Progenitor cell of endocrine pancreas (in vitro differentiated cells): ENCODE measurements at regions not wholly inside any gene's neighbourhood (a gene's known extent, or its start where the extent isn't known, plus 50 kb on each side); places are given as distances from the start of the nearest gene placed in this dataset.
"Not testable (repeated sequence)": the region's sequence is repeated elsewhere in the genome, so short reads cannot be mapped to it uniquely, and the experiment has no call there.

Experiments used
- DNase-seq: peaks from one replicate; pipeline ENCODE4 v3.0.0; 2021; ENCODE audit warnings: low spot score; ENCODE audit not compliant: unreplicated experiment
- H3K27ac Mint-ChIP-seq: 2 replicates; pipeline ENCODE4 v1.8.0; 2021; ENCODE audit warnings: mild to moderate bottlenecking, moderate library complexity, mixed read lengths
- H3K27me3 Mint-ChIP-seq: 2 replicates; pipeline ENCODE4 v1.8.0; 2021; ENCODE audit warnings: mixed read lengths
- H3K36me3 Mint-ChIP-seq: 2 replicates; pipeline ENCODE4 v1.8.0; 2022; ENCODE audit warnings: mixed read lengths; ENCODE audit not compliant: insufficient read depth
- H3K4me1 Mint-ChIP-seq: 2 replicates; pipeline ENCODE4 v1.8.0; 2021; ENCODE audit warnings: low read depth, mixed read lengths
- H3K4me3 Mint-ChIP-seq: 2 replicates; pipeline ENCODE4 v1.8.0; 2021; ENCODE audit warnings: low read depth, mild to moderate bottlenecking, moderate library complexity, mixed read lengths
- H3K9me3 Mint-ChIP-seq: 2 replicates; pipeline ENCODE4 v1.8.0; 2021; ENCODE audit warnings: low read depth, mixed read lengths
- TF ChIP-seq, protein P1 (sequence below): fragments of 200-600 bp; sonication (generic); IDR thresholded peaks from one replicate; pipeline ENCODE4 v1.5.0; 2021; ENCODE audit warnings: antibody characterized with exemption, mild to moderate bottlenecking; ENCODE audit not compliant: unreplicated experiment

DNA sequence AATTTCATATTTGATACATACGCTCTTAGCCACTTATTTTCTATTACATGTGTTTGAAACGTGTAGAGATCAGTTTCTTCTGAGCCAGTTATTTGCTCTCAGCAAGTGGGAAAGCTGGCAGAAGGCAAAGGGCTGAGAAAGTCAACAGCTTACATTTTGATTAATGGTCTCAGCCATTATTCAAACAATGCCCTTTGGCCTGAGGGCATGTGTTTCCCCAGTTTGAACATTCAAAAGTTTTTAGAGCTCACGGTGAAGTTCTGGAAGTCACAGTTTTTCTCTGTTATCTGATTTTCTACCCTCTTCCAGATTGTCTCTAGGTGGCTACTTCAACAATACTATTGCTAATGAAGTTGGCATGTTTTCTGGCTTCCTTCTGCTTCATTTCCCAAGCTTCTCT is 591.8 kb upstream of the CPEB2 start:
- H3K4me3 Mint-ChIP-seq = no peak overlapping the region
- TF ChIP-seq, protein P1, sequence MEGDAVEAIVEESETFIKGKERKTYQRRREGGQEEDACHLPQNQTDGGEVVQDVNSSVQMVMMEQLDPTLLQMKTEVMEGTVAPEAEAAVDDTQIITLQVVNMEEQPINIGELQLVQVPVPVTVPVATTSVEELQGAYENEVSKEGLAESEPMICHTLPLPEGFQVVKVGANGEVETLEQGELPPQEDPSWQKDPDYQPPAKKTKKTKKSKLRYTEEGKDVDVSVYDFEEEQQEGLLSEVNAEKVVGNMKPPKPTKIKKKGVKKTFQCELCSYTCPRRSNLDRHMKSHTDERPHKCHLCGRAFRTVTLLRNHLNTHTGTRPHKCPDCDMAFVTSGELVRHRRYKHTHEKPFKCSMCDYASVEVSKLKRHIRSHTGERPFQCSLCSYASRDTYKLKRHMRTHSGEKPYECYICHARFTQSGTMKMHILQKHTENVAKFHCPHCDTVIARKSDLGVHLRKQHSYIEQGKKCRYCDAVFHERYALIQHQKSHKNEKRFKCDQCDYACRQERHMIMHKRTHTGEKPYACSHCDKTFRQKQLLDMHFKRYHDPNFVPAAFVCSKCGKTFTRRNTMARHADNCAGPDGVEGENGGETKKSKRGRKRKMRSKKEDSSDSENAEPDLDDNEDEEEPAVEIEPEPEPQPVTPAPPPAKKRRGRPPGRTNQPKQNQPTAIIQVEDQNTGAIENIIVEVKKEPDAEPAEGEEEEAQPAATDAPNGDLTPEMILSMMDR = no peak
- no peak for DNase-seq
- H3K36me3 Mint-ChIP-seq = no peaks in the 10 kb centered on the region
- H3K4me1 Mint-ChIP-seq = peaks cover 17% of the 10 kb centered on the region
- no peak overlapping the region for H3K27ac Mint-ChIP-seq
- no peaks in the 10 kb centered on the region for H3K27me3 Mint-ChIP-seq
- H3K9me3 Mint-ChIP-seq = no peaks in the 10 kb centered on the region

DNA sequence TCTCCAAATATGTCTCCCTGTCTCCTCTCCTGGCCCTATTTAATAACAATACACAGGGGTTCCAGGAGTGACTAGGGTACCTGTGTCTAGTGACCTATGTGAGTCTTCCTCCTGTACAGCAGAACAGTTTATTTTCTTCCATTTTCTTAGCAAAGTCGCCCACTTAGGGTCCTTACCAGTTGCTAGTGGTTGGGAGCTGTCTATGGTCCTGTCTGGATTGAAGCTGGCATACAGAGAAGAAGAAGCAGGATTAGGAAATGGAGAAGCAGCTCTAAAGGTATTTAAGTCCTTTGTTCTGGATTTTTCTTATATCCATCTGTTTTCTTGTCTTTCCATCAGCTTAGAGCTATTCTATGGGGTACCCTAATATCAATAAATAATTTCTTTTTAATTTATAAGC is 587.1 kb upstream of the CPEB2 start:
- Mint-ChIP-seq H3K36me3 (no peaks in the 10 kb centered on the region), H3K27me3 (no peaks in the 10 kb centered on the region), H3K4me1 (peaks cover 11% of the 10 kb centered on the region), H3K27ac (no peak overlapping the region), H3K9me3 (no peaks in the 10 kb centered on the region), H3K4me3 (no peak overlapping the region)
- DNase-seq = peak; percentile 27
- TF ChIP-seq, protein P1 = no peak

DNA sequence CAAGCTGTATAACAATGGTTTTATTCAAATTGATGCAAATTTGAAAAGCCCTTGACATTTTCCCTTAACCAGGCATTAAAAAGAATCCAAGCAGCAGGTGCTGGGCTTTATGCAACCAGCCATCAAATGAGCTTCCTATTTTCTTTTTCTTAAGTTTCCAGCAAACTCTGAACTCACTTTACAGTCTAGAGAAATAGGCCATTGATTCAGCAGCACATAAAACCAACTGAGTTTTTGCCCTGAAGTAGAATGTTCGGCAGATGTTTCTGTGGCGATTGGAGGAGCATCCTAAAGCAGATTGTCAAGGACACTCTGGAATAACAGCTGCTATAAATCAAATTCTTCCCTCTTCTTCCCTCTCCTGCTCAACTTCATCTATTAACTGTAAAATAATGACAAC is 582.8 kb upstream of the CPEB2 start:
- no peak overlapping the region for H3K4me3 Mint-ChIP-seq

DNA sequence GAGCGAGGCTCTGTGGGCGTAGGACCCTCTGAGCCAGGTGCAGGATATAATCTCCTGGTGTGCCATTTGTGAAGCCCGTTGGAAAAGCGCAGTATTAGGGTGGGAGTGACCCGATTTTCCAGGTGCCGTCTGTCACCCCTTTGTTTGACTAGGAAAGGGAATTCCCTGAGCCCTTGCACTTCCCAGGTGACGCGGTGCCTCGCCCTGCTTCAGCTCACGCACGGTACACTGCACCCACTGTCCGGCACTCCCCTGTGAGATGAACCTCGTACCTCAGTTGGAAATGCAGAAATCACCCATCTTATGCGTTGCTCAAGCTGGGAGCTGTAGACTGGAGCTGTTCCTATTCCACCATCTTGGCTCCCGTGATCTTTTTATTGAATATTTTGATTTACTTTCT is 576.0 kb upstream of the CPEB2 start:
- not testable (repeated sequence) for H3K4me1 Mint-ChIP-seq, H3K36me3 Mint-ChIP-seq, H3K27me3 Mint-ChIP-seq, DNase-seq, H3K27ac Mint-ChIP-seq, H3K4me3 Mint-ChIP-seq
- peaks cover 18% of the 10 kb centered on the region for H3K9me3 Mint-ChIP-seq

More for the DNA sequence above, 582.8 kb upstream of the CPEB2 start:
- Mint-ChIP-seq H3K4me1 (no peaks in the 10 kb centered on the region), H3K27ac (no peak overlapping the region), H3K9me3 (peaks cover 6% of the 10 kb centered on the region), H3K27me3 (no peaks in the 10 kb centered on the region), H3K36me3 (no peaks in the 10 kb centered on the region)
- no peak for DNase-seq
- TF ChIP-seq, protein P1 = no peak

DNA sequence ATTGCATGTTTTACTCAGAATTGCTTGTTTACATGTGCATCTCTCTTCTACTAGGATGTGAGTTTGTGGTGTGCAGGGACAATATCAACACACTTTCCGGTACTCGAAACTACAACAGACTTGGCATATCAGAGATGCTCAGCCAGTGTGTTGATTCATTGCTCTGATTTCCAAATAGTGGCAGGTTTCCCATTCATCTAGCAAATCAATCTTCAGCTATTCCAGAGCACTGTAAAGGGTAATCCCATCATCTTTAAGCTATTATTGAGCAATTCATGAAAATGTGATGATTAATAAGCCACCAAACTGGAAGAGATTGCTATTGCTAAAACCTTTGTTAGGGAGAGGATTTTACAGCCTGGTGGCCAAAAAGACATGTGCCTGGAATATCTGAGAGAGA is 574.2 kb upstream of the CPEB2 start:
- Mint-ChIP-seq H3K9me3 (peaks cover 11% of the 10 kb centered on the region), H3K27ac (no peak overlapping the region), H3K4me3 (no peak overlapping the region), H3K4me1 (no peaks in the 10 kb centered on the region), H3K27me3 (no peaks in the 10 kb centered on the region), H3K36me3 (peaks cover 2% of the 10 kb centered on the region)
- no peak for DNase-seq
- TF ChIP-seq, protein P1 = no peak

DNA sequence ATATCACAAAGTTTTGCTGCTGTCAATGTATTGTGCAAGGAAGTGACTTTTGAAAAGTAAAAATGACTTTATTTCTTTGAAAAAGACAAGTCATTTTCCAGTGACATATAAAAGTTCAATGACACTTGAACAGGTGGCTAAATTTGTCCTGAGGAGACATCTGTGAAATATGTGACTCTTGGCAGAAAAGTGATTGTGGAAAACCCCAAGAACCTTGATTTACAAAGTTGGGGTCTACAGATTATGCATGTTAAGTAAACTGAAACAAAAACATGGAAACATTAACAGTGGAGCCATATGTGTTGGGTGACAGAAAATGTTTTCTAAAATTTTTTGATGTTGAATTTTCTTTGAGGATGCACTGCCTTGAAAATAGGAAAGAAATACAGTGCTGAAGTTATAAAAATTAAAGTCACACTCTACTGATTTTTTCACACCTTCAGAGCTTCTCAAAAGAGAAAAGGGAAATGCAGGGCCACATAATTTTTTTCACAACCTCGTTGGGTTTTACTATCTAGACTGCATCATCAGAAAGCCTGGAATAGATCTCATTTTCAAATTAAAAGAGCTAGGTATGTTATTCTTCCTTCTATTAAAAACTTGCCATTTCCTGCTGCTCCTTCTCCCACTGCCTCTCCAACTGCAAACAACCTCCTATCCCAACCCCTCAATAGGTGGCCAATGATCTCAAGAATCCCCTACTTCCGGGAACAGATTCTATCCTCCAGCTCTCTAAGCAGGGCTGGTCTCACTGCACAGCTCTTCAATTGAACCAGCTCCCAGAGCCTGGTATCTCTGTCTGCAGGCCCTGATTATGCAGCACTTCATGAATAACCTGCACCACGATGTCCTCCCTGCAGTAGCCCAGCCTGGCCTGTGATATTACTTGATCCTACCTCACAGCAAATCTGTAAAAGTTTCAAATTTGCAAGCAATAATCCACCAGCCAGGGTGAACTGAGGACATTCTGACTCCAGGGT is 570.8 kb upstream of the CPEB2 start:
- peaks cover 4% of the 10 kb centered on the region for H3K9me3 Mint-ChIP-seq
- no peak overlapping the region for H3K4me3 Mint-ChIP-seq
- TF ChIP-seq, protein P1 = no peak
- H3K36me3 Mint-ChIP-seq = peaks cover 2% of the 10 kb centered on the region
- no peaks in the 10 kb centered on the region for H3K4me1 Mint-ChIP-seq
- H3K27ac Mint-ChIP-seq = no peak overlapping the region
- DNase-seq = no peak
- H3K27me3 Mint-ChIP-seq = no peaks in the 10 kb centered on the region
